ENCODE measurements at regions not wholly inside any gene's neighbourhood (a gene's known extent, or its start where the extent isn't known, plus 50 kb on each side); places are given as distances from the start of the nearest gene placed in this dataset.

- no peak for ATAC-seq
- Histone ChIP-seq H3K36me3 (no peaks in the 10 kb centered on the region), H3K4me3 (no peak overlapping the region), H3K9me3 (no peaks in the 10 kb centered on the region), H3K4me1 (no peaks in the 10 kb centered on the region), H3K27ac (peak overlapping the region; percentile 11 to 29 (median 20)), H3K27me3 (no peaks in the 10 kb centered on the region)
- intact Hi-C loops (cut with DNase I; ENCODE audit: low total_unique reads), result no loop called here
- TF ChIP-seq CTCF (IDR thresholded peaks at IDR 0.05 in 4 of 5, conservative IDR thresholded peaks at IDR 0.05 in 1 of 5), result no peak
- TF ChIP-seq POLR2A (IDR thresholded peaks at IDR 0.05), result no peak
- in situ Hi-C loops (cut with MboI; ENCODE audit: low sequenced_read_pairs in 4 of 4), result no loop called here
- no peak for DNase-seq
Observed at GRCh38 chr2:228841877-228842276, 429.2 kb downstream of the PID1 start.

GRCh38 chr2:228841475-228841874, 429.6 kb downstream of the PID1 start:
- intact Hi-C loops (cut with DNase I; ENCODE audit: low total_unique reads) (no loop called here), in situ Hi-C loops (cut with MboI; ENCODE audit: low sequenced_read_pairs in 4 of 4) (no loop called here)
- H3K27ac ChIP-seq, result peak overlapping the region; percentile 11 to 29 (median 20)
- H3K36me3 ChIP-seq, result no peaks in the 10 kb centered on the region
- ATAC-seq (no peak), DNase-seq (no peak)
- TF ChIP-seq CTCF (IDR thresholded peaks at IDR 0.05 in 4 of 5, conservative IDR thresholded peaks at IDR 0.05 in 1 of 5) (no peak), POLR2A (IDR thresholded peaks at IDR 0.05) (no peak)
- no peaks in the 10 kb centered on the region for H3K9me3 ChIP-seq
- H3K4me3 ChIP-seq, result no peak overlapping the region
- no peaks in the 10 kb centered on the region for H3K27me3 ChIP-seq
- H3K4me1 ChIP-seq, result no peaks in the 10 kb centered on the region

GRCh38 chr2:228840743-228841114, 430.4 kb downstream of the PID1 start:
- no peak for TF ChIP-seq POLR2A (IDR thresholded peaks at IDR 0.05)
- intact Hi-C loops (cut with DNase I; ENCODE audit: low total_unique reads), result no loop called here
- H3K4me3 ChIP-seq, result peak overlapping the region in 1 of 4 donors; percentile 1
- H3K27ac ChIP-seq, result peak overlapping the region in 3 of 4 donors; percentile 1 to 24 (median 2)
- no peaks in the 10 kb centered on the region for H3K9me3 ChIP-seq
- no peak for ATAC-seq
- H3K27me3 ChIP-seq, result no peaks in the 10 kb centered on the region
- H3K4me1 ChIP-seq, result no peaks in the 10 kb centered on the region
- in situ Hi-C loops (cut with MboI; ENCODE audit: low sequenced_read_pairs in 4 of 4), result no loop called here
- no peak for DNase-seq
- no peaks in the 10 kb centered on the region for H3K36me3 ChIP-seq

GRCh38 chr2:228840113-228840742, 430.9 kb downstream of the PID1 start:
- DNase-seq (no peak), ATAC-seq (no peak)
- no peaks in the 10 kb centered on the region for H3K9me3 ChIP-seq
- peak overlapping the region in 1 of 4 donors; percentile 1 for H3K4me3 ChIP-seq
- peak overlapping the region in 3 of 4 donors; percentile 1 to 24 (median 2) for H3K27ac ChIP-seq
- no peaks in the 10 kb centered on the region for H3K4me1 ChIP-seq
- H3K27me3 ChIP-seq, result no peaks in the 10 kb centered on the region
- no peaks in the 10 kb centered on the region for H3K36me3 ChIP-seq
- in situ Hi-C loops (cut with MboI; ENCODE audit: low sequenced_read_pairs in 4 of 4), result no loop called here
- intact Hi-C loops (cut with DNase I; ENCODE audit: low total_unique reads), result no loop called here
- TF ChIP-seq POLR2A (IDR thresholded peaks at IDR 0.05), result no peak
- no peak for TF ChIP-seq CTCF (IDR thresholded peaks at IDR 0.05 in 4 of 5, conservative IDR thresholded peaks at IDR 0.05 in 1 of 5)

GRCh38 chr2:228839421-228839876, 431.6 kb downstream of the PID1 start:
- Histone ChIP-seq H3K36me3 (no peaks in the 10 kb centered on the region), H3K27ac (peak overlapping the region in 3 of 4 donors; percentile 22 to 48 (median 46)), H3K27me3 (no peaks in the 10 kb centered on the region), H3K9me3 (no peaks in the 10 kb centered on the region), H3K4me3 (no peak overlapping the region), H3K4me1 (no peaks in the 10 kb centered on the region)
- intact Hi-C loops (cut with DNase I; ENCODE audit: low total_unique reads), result loop anchor here (10.0 kb wide), 1 partner anchor 55 kb away; no protein-coding TSS in a partner anchor
- peak in 1 of 2 donors; percentile 16 for DNase-seq
- in situ Hi-C loops (cut with MboI; ENCODE audit: low sequenced_read_pairs in 4 of 4), result no loop called here
- TF ChIP-seq POLR2A (IDR thresholded peaks at IDR 0.05) (no peak), CTCF (IDR thresholded peaks at IDR 0.05 in 4 of 5, conservative IDR thresholded peaks at IDR 0.05 in 1 of 5) (no peak)
- ATAC-seq, result peak; percentile 44 to 52
